AG04450 (cell line): ENCODE measurements at regions not wholly inside any gene's neighbourhood (a gene's known extent, or its start where the extent isn't known, plus 50 kb on each side); places are given as distances from the start of the nearest gene placed in this dataset. TPM values are rescaled to one million over a fixed set of nuclear protein-coding genes. Genes with fewer than 3 reads are reported as not detected.

Experiments
- CTCF ChIA-PET: fragments of 300-600, 350-600 bp; formaldehyde crosslinking; extraction: SDS; loops from one replicate; lab custom pipeline; 2022; ENCODE audit warnings: antibody characterized with exemption, inconsistent platforms; lab: Charles Lee
- POLR2A ChIA-PET: fragments of 350-600 bp; formaldehyde crosslinking; extraction: SDS; loops from one replicate; lab custom pipeline; 2021; ENCODE audit warnings: antibody characterized with exemption, inconsistent platforms; lab: Yijun Ruan, JAX
- DNase-seq: peaks from one replicate; pipeline ENCODE4 v3.0.0-alpha.2; 2011; ENCODE audit warnings: low read depth, low spot score
- H3K27ac ChIP-seq: one replicate; pipeline ENCODE4 v1.5.1; 2012; ENCODE audit warnings: low read depth, low read length, control low read depth
- H3K27me3 ChIP-seq: one replicate; pipeline ENCODE4 v1.6.0; 2012; ENCODE audit warnings: low read length; ENCODE audit not compliant: control insufficient read depth, insufficient read depth
- H3K4me3 ChIP-seq: 2 replicates; pipeline ENCODE4 v1.5.1; 2011; ENCODE audit warnings: mild to moderate bottlenecking, low read depth, low read length, control low read depth
- H3K9me3 ChIP-seq: 2 replicates; pipeline ENCODE4 v1.5.1; 2012; ENCODE audit warnings: low read length; ENCODE audit not compliant: control insufficient read depth, insufficient read depth
- CTCF ChIP-seq: IDR thresholded peaks from 2 replicates; pipeline ENCODE4 v1.5.1; 2011; ENCODE audit warnings: low read depth, low read length, control low read depth, inconsistent platforms
- small RNA-seq: library from RNA; depleted of rRNA; stranded (forward); fragments of <200 nt; gene quantifications from one replicate; pipeline ENCODE3, GENCODE V24; 2012; ENCODE audit warnings: low read depth; ENCODE audit not compliant: insufficient read length

- no peaks in the 10 kb centered on the region for H3K27me3 ChIP-seq
- no peak overlapping the region for H3K4me3 ChIP-seq
- H3K9me3 ChIP-seq, result no peaks in the 10 kb centered on the region
- POLR2A ChIA-PET, result interaction anchor here (0.6 kb wide), 1 partner anchor 331 kb away, joined by 7 read pairs; no protein-coding TSS in a partner anchor
- CTCF ChIA-PET, result no interaction called here
- H3K27ac ChIP-seq, result no peak overlapping the region
- no peak for DNase-seq
- no peak for TF ChIP-seq CTCF
Observed at GRCh38 chr15:91801836-91802534, 51.5 kb upstream of the SLCO3A1 start.

- no peak overlapping the region for H3K27ac ChIP-seq
- H3K4me3 ChIP-seq, result no peak overlapping the region
- H3K9me3 ChIP-seq, result no peaks in the 10 kb centered on the region
- DNase-seq, result no peak
- POLR2A ChIA-PET, result no interaction called here
- no peaks in the 10 kb centered on the region for H3K27me3 ChIP-seq
- no peak for TF ChIP-seq CTCF
- CTCF ChIA-PET, result no interaction called here
Observed at GRCh38 chr15:91803260-91803659, 50.2 kb upstream of the SLCO3A1 start.

Small RNA genes in the stretch of these regions (small RNA-seq; reads per million reads assigned to genes)
- not detected for gene AC107958.1
